Renal pelvis (tissue), 1 donor: ENCODE measurements at regions not wholly inside any gene's neighbourhood (a gene's known extent, or its start where the extent isn't known, plus 50 kb on each side); places are given as distances from the start of the nearest gene placed in this dataset.
"Not testable (repeated sequence)": the region's sequence is repeated elsewhere in the genome, so short reads cannot be mapped to it uniquely, and the experiment has no call there.

Experiments
- DNase-seq: peaks from one replicate; pipeline ENCODE4 v3.0.0-alpha.2; 2013

DNA sequence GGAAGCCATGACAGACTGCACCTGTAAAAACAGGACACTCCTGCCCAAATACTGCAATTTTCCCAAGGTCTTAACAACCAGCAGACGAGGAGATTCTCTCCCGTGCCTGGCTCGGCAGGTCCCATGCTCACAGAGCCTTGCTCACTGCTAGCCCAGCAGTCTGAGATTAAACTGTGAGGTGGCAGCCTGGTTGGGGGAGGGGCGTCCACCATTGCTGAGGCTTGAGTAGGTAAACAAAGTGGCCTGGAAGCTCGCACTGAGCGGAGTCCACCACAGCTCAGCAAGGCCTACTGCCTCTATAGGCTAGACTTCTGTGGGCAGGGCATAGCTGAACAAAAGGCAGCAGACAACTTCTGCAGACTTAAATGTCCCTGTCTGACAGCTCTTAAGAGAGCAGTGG is 80.3 kb downstream of the ANXA5 start:
- not testable (repeated sequence) for DNase-seq

DNA sequence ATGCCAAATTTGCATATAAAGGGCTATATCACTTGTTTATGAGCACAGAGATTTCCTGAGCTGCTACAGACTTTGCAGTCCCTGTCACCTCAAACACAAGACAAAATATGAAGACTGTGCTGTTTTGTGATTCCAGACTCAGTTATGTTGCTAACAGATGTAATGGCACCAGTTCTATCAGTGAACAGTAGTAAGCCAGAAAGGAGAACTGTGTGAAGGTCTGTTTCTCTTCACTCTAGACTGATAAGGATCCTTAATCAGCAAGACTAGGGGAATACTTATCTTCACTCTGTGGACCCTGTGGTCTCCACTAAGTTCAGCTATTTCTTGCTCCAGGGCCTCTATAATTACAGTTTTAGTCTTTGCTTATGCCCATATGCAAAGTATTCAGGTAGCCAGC is 82.7 kb downstream of the ANXA5 start:
- no peak for DNase-seq

DNA sequence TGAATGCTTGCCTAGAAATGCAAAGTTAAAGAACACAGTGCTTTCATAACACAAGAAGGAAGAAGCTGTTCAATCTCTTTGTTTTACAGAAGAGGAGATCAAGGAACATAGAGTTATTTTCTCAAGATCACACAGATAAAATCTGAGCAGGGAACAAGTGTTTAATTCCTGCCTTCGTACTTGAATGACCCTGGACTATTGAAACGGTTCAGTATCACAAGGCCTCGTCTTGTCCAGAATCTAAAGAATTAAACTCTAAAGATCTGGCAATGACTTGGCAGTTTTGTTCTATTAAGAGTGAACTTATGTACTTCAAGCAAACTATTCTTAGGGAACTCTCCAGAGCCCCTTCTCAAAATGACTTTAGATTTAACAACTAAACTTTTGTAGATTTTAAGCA is 97.7 kb downstream of the ANXA5 start:
- no peak for DNase-seq

DNA sequence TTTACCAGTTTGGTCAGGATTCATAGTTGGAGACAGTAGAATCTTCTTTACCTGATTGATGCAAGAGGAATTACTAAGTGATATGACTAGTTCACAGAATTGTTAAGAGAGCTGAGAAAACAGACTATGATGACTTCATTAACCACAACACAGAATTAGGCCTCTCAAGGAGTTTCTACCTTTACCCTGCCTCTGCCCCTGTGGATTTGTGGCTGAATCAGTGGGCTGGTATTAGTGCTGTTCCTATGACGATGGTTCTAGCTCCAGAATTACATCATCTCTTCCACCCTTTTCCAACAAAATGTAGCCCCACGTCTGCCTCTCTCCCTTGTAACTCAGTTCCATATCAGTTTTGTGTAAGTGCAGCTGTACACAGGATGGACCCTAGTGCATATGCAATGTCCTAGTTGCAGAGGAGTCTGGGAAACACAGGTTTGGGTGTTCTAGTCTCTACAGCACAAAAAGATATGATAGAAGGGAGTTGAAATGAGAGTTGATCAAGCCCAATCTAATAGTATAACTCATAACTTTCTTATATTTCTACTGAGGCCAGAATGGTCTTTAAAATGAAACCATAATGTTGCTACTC is 99.3 kb downstream of the ANXA5 start:
- DNase-seq, result no peak

DNA sequence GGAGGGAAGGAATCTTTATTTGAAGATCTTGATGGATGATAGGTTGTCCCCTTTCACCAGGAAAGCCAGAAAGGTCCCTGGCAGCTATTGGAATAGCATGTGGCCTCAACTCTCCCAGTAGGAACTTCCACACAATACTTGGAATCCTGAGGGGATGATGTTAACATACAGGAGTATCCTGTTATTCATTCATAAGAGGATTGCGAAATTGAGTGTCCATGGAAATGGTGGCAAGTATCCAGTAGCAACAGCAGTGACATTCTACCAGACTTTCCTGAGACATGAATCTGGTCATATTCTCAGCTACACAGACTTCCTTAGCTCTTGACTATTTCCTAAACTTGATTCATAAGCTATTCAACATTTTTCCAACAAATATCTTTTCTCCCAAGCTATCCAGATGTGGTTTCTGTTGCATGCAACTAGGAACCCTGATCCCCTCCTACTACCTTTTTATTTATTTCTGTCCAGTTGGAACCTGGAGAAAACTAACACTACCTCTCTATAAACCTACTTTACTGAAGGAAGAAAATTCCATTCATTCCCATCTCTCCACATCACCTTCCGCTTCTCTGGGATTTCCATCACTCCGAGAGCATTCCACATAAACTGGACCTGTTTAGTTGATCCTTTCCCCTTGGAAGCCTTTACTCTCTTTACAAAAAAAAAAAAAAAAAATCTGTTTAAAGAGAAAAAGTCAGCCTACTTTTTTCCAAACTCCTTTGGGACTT is 101.8 kb downstream of the ANXA5 start:
- no peak for DNase-seq

DNA sequence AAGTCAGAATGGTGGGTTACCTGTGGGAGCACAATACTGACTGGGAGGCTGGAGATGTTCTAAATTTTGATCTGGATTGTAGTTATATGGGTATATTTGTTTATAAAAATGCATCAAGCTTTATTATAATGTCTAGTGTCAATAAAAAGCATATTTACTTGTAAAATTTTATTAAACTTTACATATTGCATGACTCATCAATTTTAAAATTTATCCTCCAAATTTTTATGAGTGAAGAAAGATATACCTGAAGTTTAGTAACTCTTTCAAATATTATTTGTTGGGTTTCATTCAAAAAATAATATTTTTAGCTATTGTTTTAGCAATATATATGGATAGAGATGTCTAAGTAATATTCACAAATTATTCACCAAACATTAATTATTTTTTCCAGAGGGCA is 103.0 kb downstream of the ANXA5 start:
- no peak for DNase-seq

DNA sequence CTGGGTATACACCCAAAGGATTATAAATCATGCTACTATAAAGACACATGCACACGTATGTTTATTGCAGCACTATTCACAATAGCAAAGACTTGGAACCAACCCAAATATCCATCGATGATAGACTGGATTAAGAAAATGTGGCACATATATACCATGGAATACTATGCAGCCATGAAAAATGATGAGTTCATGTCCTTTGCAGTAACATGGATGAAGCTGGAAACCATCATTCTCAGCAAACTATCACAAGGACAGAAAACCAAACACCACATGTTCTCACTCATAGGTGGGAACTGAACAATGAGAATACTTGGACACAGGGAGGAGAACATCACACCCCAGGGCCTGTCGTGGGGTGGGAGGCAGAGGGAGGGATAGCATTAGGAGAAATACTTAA is 104.5 kb downstream of the ANXA5 start:
- DNase-seq, result not testable (repeated sequence)

DNA sequence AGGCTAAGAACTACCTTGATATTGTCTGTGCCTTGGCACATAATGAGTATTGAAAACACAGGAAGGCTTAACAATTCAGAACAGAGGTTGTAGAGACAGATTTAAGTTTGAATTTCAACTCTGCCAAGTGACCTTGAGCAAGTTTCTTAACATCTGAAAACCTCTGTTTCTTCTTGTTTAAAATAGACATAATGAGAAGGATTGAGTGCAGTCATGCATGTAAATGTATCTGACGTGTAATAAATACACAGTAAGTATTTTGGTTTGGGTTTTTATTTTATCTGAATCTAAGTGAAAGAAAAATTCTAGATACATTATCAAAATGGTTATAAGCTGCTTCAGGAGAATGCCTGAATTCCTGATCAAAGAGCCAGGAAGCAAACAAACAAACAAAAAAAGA is 111.9 kb downstream of the ANXA5 start:
- no peak for DNase-seq

DNA sequence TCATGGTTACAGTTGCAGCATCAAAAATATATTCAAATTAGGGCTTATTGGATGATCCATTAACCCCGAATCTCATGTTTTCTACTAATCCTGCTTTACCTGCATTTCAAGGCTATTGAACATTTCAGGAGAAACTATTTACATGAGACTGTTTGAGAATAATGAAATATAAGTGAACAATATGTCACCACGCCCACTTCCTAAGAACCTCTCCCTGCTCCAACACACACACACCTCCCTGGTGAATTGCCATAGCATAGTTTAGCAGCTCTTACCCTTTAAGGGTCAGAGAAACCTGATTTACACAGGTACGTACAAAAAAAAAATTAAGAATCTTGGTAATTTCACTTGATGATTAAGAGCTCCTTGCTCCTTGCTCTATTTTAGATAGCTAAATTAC is 113.4 kb downstream of the ANXA5 start:
- DNase-seq, result no peak

DNA sequence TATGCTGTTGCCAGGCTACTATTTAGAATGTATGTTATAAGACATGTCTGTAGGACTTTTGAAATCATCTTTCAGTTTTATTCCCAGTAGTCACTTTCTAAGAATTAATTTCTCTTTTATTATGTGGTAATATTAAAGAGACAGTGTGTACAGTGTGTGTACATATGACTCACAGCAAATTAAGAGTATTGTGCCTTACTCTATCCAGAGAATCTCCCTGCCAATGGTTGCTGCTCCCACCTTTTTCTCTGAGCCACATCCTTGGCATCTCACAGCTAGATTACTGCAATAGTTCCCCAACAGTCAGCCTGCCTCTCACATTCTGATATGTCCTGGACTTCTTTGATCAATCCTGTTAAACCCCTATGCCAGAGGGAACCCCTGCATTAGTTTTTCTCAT is 114.5 kb downstream of the ANXA5 start:
- no peak for DNase-seq

DNA sequence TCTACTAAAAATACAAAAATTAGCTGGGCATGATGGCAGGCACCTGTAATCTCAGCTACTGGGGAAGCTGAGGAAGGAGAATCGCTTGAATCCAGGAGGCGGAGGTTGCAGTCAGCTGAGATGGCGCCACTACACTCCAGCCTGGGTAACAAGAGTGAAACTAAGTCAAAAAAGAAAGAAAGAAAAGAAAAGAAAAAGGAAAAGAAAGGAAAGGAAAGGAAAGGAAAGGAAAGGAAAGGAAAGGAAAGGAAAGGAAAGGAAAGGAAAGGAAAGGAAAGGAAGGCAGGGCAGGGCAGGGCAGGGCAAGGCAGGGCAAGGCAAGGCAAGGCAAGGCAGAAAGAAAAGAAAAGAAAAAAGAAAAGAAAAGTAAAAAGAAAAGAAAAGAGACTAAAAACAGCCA is 121.4 kb downstream of the ANXA5 start:
- not testable (repeated sequence) for DNase-seq

DNA sequence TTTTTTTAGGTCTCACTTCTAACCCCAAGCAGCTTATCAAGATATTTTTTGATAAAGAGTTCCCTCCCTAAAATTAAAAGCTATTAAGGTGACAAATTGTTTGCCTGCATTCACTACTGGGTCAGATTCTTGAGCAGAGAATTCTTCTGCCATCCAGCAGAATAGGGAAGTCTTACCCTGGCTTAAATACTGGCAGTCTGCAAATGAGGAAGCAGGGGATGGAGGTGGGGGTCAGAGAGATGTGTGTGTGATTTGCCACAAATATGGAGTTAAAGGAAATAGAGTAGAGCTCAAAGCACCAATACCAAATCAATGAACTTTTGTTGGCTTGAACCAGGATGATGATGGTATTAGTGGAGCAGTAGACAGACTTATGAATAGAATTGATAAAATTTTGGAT is 122.2 kb downstream of the ANXA5 start:
- DNase-seq, result no peak

DNA sequence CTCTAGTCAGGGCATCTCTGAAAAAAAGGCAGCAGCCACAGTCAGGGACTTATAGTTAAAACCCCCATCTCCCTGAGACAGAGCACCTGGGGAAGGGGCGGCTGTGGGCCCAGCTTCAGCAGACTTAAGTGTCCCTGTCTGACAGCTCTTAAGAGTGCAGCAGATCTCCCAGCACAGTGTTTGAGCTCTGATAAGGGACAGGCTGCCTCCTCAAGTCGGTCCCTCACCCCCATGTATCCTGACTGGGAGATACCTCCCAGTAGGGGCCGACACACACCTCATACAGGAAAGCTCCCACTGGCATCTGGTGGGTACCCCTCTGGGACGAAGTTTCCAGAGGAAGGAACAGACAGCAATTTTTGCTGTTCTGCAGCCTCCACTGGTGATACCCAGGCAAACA is 129.0 kb downstream of the ANXA5 start:
- no peak for DNase-seq

DNA sequence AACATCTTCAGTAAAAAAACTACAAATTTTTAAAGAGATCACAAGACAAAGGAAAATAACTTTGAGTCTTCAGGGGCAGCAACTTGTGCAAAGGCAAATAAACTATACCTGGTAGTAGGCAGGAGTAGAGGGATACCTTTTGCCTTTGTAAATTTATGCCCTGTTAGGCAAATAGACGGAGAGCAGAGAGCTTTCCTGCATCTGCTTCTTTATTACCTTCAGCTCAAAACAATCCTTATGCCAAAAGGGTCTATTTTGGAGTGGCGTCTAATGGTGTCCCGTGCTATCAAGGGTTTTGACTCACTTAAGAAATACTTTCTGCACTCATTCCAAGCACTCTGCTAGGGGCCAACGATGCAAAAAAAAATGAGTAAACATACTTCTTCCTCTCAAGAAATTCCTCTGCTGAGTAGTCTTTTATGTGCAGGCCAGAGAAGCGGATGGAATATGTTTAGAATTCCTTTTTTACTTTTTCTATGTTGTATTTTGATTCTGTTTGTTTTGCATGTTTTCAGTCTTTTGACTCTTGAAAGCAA is 131.9 kb downstream of the ANXA5 start:
- no peak for DNase-seq

DNA sequence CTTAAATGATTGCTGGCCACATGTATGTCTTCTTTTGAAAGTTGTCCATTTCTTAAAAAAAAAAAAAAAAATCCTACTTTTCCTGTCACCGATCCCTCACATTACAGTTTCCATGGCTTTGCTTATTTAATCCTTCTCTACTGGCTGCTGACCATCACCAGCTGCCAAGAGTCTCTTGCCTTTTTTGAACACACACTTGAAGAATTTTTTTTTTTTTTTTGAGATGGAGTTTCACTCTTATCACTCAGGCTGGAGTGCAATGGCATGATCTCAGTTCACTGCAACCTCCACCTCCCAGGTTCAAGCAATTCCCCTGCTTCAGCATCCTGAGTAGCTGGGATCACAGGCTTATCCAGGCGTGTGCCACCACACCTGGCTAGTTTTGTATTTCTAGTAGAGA is 134.0 kb downstream of the ANXA5 start:
- no peak for DNase-seq

DNA sequence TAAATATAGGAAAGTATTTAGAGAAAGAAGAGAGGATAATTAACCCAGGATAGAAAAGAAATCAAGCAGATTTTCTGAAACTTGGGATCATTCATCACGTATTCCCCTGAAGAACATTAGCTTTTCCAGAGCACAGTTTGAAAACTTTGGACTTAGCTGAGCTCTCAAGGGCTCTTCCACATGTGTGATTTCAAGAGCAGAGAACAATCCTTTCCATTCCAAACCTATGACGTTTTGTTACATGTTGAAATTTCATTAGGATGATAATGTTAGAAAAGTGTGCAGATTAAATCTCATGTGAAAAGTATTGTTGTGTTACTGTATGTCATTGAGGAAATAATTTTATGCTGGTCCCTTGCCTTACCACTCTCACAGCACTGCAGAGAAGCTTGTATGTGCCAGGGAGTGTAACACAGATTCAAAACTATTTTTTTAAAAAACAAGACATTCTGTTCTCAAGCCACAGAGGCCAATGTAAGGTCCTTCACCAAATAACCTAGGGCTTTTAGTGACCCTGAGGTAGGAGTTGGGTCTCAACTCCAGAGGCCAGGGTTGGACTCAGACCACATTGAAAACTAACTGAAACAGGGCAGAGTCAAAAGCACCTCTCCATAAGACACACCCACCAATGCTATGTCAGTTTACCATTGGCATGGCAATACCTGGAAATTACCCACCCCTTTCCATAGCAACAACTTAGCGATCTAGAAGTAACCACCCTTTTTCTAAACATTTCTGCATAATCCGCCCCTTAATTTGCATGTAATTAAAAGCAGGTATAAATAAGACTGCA is 141.3 kb downstream of the ANXA5 start:
- DNase-seq, result no peak

DNA sequence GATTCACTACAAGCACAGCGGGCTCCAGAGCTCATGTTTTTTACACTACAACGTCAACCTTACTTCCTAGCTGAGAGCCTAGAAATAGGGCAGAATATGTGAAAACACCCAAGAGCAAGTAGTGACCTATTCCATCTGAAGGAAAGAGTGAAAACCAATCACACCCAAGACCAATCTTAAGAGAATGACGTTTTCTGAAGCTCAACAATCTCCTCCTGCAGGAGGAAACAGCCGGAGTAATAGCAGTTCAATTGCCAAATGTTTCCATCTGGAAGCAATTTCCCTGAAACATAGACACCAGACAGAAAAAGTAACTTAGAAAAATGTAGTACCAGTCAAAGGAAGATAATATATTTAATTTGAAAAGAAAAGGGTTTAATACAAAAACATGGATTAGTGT is 142.4 kb downstream of the ANXA5 start:
- no peak for DNase-seq

DNA sequence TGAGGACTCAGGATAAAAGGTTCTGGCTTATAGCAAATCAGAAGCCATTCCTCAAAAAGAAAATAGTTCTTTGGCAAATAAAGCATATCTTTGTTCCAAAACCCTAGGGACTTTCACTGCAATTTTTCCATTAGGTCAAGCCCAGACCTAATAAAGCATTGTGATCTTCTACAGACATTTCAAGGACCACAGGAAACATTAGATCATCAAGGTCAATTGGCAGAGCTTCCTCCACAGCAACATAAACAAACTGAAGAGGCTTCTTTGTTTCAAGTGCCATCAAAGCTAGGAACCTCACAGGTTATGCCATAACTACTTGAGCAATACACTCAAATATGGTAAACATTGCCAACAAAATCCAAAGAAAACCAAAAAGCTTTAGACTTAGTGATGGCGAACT is 144.9 kb downstream of the ANXA5 start:
- DNase-seq, result no peak

DNA sequence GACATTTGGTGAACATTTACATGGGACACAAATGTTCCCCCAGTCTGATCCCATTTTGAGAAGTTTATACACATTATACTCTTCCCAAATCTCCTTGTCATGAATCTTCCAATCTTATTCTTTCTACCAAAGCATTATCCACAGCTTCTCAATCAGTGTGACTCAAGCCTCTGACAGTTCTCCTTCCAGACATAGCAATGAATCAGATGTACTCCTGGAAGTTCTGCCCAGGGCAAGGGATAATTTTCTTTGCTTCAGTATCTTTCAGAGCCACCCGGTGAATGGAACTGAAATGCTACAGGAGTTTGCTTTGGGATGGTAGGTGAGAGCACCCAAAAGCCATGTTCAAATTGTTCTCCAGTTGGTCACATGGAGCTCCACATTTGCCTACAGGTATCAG is 145.5 kb downstream of the ANXA5 start:
- no peak for DNase-seq

DNA sequence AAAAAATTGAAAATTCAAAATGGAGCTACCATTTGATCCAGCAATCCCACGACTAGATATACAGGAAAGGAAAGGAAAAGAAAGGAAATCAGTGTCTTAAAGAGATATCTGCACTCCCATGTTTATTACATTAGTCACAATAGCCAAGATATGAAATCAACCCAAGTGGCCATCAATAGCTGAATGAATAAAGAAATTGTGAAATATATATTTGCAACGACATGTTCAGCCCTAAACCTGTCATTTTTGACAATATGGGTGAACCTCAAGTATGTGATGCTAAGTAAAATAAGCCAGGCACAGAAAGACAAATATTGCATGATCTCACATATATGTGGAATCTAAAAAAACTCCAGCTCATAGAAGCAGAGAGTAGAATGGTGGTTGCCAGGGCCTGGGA is 155.1 kb downstream of the ANXA5 start:
- no peak for DNase-seq

DNA sequence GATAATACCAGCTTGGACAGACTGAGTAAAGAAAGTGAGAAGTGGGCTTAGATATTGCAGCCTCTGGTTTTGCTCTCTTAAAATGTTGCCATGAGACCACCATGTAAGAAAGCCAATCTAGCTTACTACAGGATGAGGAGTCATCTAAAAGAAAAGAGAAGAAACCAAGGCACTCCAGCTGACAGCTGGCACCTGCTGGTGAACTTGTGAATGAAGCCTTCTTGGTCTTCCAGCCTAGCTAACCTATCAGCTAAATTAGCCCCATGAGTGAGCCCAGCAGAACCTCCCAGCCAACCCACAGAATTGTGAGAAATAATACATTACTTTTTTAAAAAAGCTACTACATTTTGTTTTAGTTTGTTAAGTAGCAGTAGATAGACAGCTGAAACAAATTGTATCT is 154.5 kb upstream of the QRFPR start:
- no peak for DNase-seq

DNA sequence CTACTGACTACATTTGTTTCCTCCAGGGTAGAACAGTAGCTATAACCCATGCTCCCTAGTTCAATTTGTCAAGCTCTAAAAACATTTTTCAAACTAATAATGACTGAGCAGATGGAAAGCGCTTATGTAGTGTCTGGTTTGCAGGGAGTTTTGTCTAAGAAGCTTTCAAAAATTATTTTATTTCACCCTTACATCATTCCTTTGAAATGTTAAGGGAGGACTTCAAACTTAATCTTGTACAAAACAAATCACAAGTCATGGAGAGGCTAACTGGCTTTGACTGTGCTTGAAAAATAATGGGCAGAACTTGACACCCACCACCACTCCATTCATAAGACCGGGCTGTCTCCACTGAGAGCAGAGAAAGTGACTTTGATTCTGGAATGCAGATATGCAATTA is 153.4 kb upstream of the QRFPR start:
- DNase-seq, result no peak

DNA sequence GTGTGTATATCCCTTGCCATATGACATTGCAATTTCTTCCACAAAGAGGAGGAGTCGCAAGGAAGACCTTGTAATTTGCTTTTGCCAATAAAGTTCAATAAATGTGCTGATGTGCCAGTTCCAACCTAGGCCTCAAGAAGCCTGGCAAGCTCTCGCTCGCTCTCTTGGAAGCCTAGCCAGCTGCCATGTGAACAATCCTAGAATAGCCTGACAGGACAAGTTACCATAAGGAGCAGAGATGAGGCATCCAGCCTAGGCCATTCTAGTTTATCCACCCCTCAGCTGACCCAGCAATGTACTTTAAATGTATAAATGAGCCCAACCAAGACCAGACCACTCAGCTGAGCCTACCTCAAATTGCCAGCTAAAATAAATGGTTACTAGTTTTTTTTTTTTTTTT is 145.7 kb upstream of the QRFPR start:
- no peak for DNase-seq
